Smooth muscle cell (in vitro differentiated cells): ENCODE measurements at regions not wholly inside any gene's neighbourhood (a gene's known extent, or its start where the extent isn't known, plus 50 kb on each side); places are given as distances from the start of the nearest gene placed in this dataset.

Experiments used
- DNase-seq: peaks from one replicate; lab custom pipeline; 2025; ENCODE audit not compliant: unreplicated experiment; lab: John Stamatoyannopoulos, UW
- H2AFZ ChIP-seq: fragments of 200-600 bp; sonication (generic); 2 replicates; pipeline ENCODE4 v1.6.0; 2016; ENCODE audit warnings: antibody characterized with exemption, low read depth, mild to moderate bottlenecking
- H3F3A ChIP-seq: fragments of 200-600 bp; sonication (generic); 2 replicates; pipeline ENCODE4 v1.6.0; 2017; ENCODE audit warnings: antibody characterized with exemption, low read depth
- H3K27ac ChIP-seq: fragments of 200-600 bp; sonication (generic); 2 replicates; pipeline ENCODE4 v1.5.1; 2016; ENCODE audit warnings: low read depth, mild to moderate bottlenecking
- H3K27me3 ChIP-seq: fragments of 200-600 bp; sonication (generic); 2 replicates; pipeline ENCODE4 v1.6.1; 2016; ENCODE audit warnings: low read depth, mild to moderate bottlenecking
- H3K36me3 ChIP-seq: fragments of 200-600 bp; sonication (generic); 2 replicates; pipeline ENCODE4 v1.5.1; 2016; ENCODE audit warnings: low read depth
- H3K4me1 ChIP-seq: fragments of 200-600 bp; sonication (generic); 2 replicates; pipeline ENCODE4 v1.5.1; 2016; ENCODE audit warnings: low read depth
- H3K4me2 ChIP-seq: fragments of 200-600 bp; sonication (generic); 2 replicates; pipeline ENCODE4 v1.6.0; 2016; ENCODE audit warnings: mild to moderate bottlenecking
- H3K4me3 ChIP-seq: fragments of 200-600 bp; sonication (generic); 2 replicates; pipeline ENCODE4 v1.5.1; 2016; ENCODE audit warnings: mild to moderate bottlenecking
- H3K79me2 ChIP-seq: fragments of 200-600 bp; sonication (generic); 2 replicates; pipeline ENCODE4 v1.6.0; 2016; ENCODE audit warnings: low read depth, mild to moderate bottlenecking
- H3K9ac ChIP-seq: fragments of 200-600 bp; sonication (generic); 2 replicates; pipeline ENCODE4 v1.6.0; 2016; ENCODE audit warnings: low read depth
- H3K9me3 ChIP-seq: fragments of 200-600 bp; sonication (generic); replicated peaks from 2 replicates; pipeline ENCODE4 v1.5.1; 2016; ENCODE audit warnings: low read depth
- H4K20me1 ChIP-seq: fragments of 200-600 bp; sonication (generic); 2 replicates; pipeline ENCODE4 v1.6.0; 2016; ENCODE audit warnings: low read depth
- WGBS: methylation state at CpG from one replicate; pipeline ENCODE4 v1.1.7; 2016; ENCODE audit warnings: low lambda C conversion rate; 5-methylcytosine and 5-hydroxymethylcytosine counted together
- TF ChIP-seq, protein P1 (sequence below): fragments of 200-600 bp; sonication (generic); IDR thresholded peaks from 2 replicates; pipeline ENCODE4 v1.5.1; 2017; ENCODE audit warnings: borderline replicate concordance, mild to moderate bottlenecking, antibody characterized with exemption; ENCODE audit not compliant: insufficient read depth, poor library complexity, severe bottlenecking

DNA sequence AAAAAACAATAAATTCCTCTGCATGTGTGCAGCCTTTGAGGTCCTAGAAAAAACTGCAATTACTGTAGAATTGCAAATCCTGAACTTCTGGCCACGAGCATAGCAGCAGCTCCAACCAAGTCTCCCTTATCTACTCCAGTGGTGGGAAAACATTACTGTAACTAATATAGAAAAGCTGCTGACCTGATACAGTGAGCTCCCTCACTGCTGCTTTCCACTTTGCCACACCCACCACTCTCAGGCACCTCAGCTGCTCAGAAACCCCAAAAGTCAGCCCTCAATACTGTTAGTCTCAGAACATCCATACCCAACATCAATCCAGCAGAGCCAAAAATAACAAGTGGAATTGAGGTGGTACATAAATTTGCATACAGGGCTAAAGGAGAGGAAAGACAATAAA, 192.5 kb downstream of the POU4F1 start:
- TF ChIP-seq, protein P1, sequence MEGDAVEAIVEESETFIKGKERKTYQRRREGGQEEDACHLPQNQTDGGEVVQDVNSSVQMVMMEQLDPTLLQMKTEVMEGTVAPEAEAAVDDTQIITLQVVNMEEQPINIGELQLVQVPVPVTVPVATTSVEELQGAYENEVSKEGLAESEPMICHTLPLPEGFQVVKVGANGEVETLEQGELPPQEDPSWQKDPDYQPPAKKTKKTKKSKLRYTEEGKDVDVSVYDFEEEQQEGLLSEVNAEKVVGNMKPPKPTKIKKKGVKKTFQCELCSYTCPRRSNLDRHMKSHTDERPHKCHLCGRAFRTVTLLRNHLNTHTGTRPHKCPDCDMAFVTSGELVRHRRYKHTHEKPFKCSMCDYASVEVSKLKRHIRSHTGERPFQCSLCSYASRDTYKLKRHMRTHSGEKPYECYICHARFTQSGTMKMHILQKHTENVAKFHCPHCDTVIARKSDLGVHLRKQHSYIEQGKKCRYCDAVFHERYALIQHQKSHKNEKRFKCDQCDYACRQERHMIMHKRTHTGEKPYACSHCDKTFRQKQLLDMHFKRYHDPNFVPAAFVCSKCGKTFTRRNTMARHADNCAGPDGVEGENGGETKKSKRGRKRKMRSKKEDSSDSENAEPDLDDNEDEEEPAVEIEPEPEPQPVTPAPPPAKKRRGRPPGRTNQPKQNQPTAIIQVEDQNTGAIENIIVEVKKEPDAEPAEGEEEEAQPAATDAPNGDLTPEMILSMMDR, result no peak
- H3F3A ChIP-seq, result no peaks in the 10 kb centered on the region
- no peak overlapping the region for H2AFZ ChIP-seq
- no peaks in the 10 kb centered on the region for H3K79me2 ChIP-seq
- H3K4me3 ChIP-seq, result no peak overlapping the region
- 57% methylated on average over 1 of the region's 1 CpG for WGBS
- no peaks in the 10 kb centered on the region for H3K9me3 ChIP-seq
- DNase-seq, result no peak
- H4K20me1 ChIP-seq, result no peaks in the 10 kb centered on the region
- no peaks in the 10 kb centered on the region for H3K36me3 ChIP-seq
- no peak overlapping the region for H3K27ac ChIP-seq
- H3K4me1 ChIP-seq, result no peaks in the 10 kb centered on the region
- no peak overlapping the region for H3K9ac ChIP-seq
- H3K27me3 ChIP-seq, result peaks cover 3% of the 10 kb centered on the region
- no peak overlapping the region for H3K4me2 ChIP-seq

GRCh38 chr13:78410164-78410563, 193.2 kb downstream of the POU4F1 start:
- peaks cover 3% of the 10 kb centered on the region for H3K27me3 ChIP-seq
- H3K9me3 ChIP-seq, result no peaks in the 10 kb centered on the region
- H2AFZ ChIP-seq, result no peak overlapping the region
- H3K79me2 ChIP-seq, result no peaks in the 10 kb centered on the region
- 37% methylated on average over 2 of the region's 2 CpGs for WGBS
- no peak overlapping the region for H3K9ac ChIP-seq
- H3K4me1 ChIP-seq, result no peaks in the 10 kb centered on the region
- H4K20me1 ChIP-seq, result no peaks in the 10 kb centered on the region
- no peak overlapping the region for H3K27ac ChIP-seq
- TF ChIP-seq, protein P1, result no peak
- H3F3A ChIP-seq, result no peaks in the 10 kb centered on the region
- H3K4me3 ChIP-seq, result no peak overlapping the region
- H3K4me2 ChIP-seq, result no peak overlapping the region
- no peak for DNase-seq
- no peaks in the 10 kb centered on the region for H3K36me3 ChIP-seq

GRCh38 chr13:78409172-78409571, 194.2 kb downstream of the POU4F1 start:
- no peak overlapping the region for H3K9ac ChIP-seq
- H3K36me3 ChIP-seq, result no peaks in the 10 kb centered on the region

DNA sequence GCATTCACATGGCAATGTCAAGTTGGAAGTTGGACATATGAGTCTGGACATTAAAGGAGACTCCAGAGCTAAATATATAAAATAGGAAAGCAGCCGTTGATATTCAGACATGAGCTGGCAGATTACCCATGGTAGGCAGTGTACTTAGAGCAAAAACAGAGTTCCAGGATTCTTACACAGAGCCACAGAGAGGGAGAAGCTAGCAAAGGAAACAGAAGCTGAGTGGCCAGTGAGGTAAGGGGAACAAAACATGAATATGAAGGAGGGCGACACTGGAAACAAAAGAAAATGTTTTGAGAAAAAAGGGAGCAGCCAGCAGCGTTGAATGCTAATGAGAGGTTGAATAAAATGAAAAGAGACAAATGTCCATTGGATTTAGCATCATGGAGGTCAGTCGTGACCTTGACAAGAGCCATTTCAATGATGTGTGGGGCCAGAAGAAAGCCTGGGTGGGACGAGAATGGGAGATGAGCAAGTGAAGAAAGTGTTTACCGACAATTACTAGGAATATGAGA, 198.4 kb downstream of the POU4F1 start:
- Histone ChIP-seq H2AFZ (no peak overlapping the region), H3K36me3 (no peaks in the 10 kb centered on the region), H4K20me1 (no peaks in the 10 kb centered on the region), H3K79me2 (no peaks in the 10 kb centered on the region), H3K4me1 (peaks cover 13% of the 10 kb centered on the region), H3K9ac (no peak overlapping the region), H3F3A (no peaks in the 10 kb centered on the region), H3K4me3 (no peak overlapping the region), H3K9me3 (no peaks in the 10 kb centered on the region), H3K27me3 (peaks cover 5% of the 10 kb centered on the region), H3K27ac (no peak overlapping the region), H3K4me2 (no peak overlapping the region)
- DNase-seq, result no peak
- TF ChIP-seq, protein P1, result no peak
- WGBS, result 73% methylated on average over 6 of the region's 6 CpGs

More at GRCh38 chr13:78409172-78409571, 194.2 kb downstream of the POU4F1 start:
- no peak for DNase-seq
- no peaks in the 10 kb centered on the region for H4K20me1 ChIP-seq
- no peak overlapping the region for H3K27ac ChIP-seq
- WGBS, result 60% methylated on average over 2 of the region's 2 CpGs
- TF ChIP-seq, protein P1, result no peak
- H3K4me3 ChIP-seq, result no peak overlapping the region
- no peak overlapping the region for H2AFZ ChIP-seq
- no peaks in the 10 kb centered on the region for H3K9me3 ChIP-seq
- no peaks in the 10 kb centered on the region for H3F3A ChIP-seq
- no peaks in the 10 kb centered on the region for H3K4me1 ChIP-seq
- H3K79me2 ChIP-seq, result no peaks in the 10 kb centered on the region
- H3K4me2 ChIP-seq, result no peak overlapping the region
- peaks cover 5% of the 10 kb centered on the region for H3K27me3 ChIP-seq
